OCI-LY1 (cell line): ENCODE measurements at regions not wholly inside any gene's neighbourhood (a gene's known extent, or its start where the extent isn't known, plus 50 kb on each side); places are given as distances from the start of the nearest gene placed in this dataset.

Source experiments
- CTCF ChIP-seq: fragments of 200-600 bp; sonication (generic), shearing (Covaris generic); IDR thresholded peaks from 2 replicates; pipeline ENCODE4 v1.5.1; 2017; ENCODE audit warnings: mild to moderate bottlenecking, antibody characterized with exemption, low read length, moderate library complexity, mixed read lengths
- EZH2 ChIP-seq: fragments of 200-600 bp; sonication (generic), shearing (Covaris generic); IDR thresholded peaks from 2 replicates; pipeline ENCODE4 v1.8.0; 2017; ENCODE audit warnings: borderline replicate concordance, mixed run types, mild to moderate bottlenecking, antibody characterized with exemption, low read length, moderate library complexity, mixed read lengths

- TF ChIP-seq CTCF = no peak
- no peak for TF ChIP-seq EZH2
These were observed 713.7 kb downstream of the MATN1 start for GRCh38 chr1:30009720-30010119.
